ENCODE measurements at regions not wholly inside any gene's neighbourhood (a gene's known extent, or its start where the extent isn't known, plus 50 kb on each side); places are given as distances from the start of the nearest gene placed in this dataset.
A peak's percentile ranks its signal among the peaks of the same experiment; 100 is the strongest.
"Not testable (repeated sequence)": the region's sequence is repeated elsewhere in the genome, so short reads cannot be mapped to it uniquely, and the experiment has no call there.

DNA sequence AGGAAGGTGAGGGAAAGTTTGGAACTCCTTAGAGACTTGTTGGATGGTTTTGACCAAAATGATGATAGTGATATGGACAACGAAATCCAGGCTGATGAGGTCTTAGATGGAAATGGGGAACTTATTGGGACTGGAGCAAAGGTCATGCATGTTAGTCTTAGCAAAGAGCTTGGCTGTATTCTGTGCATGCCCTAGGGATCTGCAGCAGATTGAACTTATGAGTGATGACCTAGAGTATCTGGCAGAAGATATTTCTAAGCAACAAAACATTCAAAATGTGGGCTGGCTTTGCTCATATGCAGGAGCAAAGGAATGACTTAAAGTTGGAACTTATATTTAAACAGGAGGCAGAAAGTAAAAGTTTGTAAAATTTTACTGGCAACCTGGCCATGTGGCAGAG, 489.3 kb upstream of the DIPK2B start:
- DNase-seq (ENCODE audit: low read depth in 2 of 2) = no peak

- DNase-seq (ENCODE audit: low read depth in 2 of 2) = no peak
Observed at GRCh38 chrX:45683914-45684313, 483.2 kb upstream of the DIPK2B start.

DNA sequence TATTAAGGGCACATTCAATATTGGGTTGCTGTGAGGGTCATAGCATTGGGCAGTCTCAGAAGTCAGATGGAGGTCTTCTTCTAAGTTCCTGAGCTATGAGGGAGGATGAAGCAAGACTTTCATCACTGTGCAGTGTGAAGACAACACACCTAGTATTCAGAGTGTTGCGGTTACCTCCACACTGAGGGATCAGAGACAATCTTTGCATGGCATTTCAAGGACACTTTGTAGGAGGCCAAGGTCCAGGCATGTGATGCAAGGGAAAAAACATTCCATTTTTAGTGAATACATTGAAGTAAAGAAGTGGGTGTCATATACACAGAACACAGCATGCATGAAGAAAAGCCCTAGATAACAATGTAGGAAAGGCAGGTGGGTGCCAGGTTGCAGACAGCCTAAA, 481.2 kb upstream of the DIPK2B start:
- DNase-seq (ENCODE audit: low read depth in 2 of 2) = no peak

GRCh38 chrX:45669715-45670340, 469.2 kb upstream of the DIPK2B start:
- DNase-seq (ENCODE audit: low read depth in 2 of 2) = peak; percentile 16 to 21

- peak; percentile 88 to 89 for DNase-seq (ENCODE audit: low read depth in 2 of 2)
Observed at GRCh38 chrX:45668686-45669443, 468.2 kb upstream of the DIPK2B start.

DNA sequence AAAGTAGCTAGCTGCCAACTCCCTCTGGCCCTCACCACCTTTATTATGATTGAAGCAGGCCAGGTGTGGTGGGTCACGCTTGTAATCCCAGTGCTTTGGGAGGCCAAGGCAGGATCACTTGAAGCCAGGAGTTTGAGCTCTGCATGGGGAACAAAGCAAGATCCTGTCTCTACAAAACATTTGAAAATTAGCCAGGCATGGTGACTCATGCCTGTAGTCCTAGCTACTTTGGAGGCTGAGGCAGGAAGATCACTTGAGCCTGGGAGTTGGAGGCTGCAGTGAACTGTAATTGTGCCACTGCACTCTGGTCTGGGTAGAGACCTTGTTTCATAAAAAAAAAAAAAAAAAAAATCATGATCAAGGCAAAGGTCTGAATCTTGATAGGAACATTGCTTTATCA, 467.0 kb upstream of the DIPK2B start:
- no peak for DNase-seq (ENCODE audit: low read depth in 2 of 2)

GRCh38 chrX:45664727-45665290, 464.1 kb upstream of the DIPK2B start:
- no peak for DNase-seq (ENCODE audit: low read depth in 2 of 2)

GRCh38 chrX:45660477-45660876, 459.8 kb upstream of the DIPK2B start:
- DNase-seq (ENCODE audit: low read depth in 2 of 2) = no peak

GRCh38 chrX:45633419-45633818, 432.7 kb upstream of the DIPK2B start:
- no peak for DNase-seq (ENCODE audit: low read depth in 2 of 2)

- no peak for DNase-seq (ENCODE audit: low read depth in 2 of 2)
Observed at GRCh38 chrX:45632506-45632905, 431.8 kb upstream of the DIPK2B start.

DNA sequence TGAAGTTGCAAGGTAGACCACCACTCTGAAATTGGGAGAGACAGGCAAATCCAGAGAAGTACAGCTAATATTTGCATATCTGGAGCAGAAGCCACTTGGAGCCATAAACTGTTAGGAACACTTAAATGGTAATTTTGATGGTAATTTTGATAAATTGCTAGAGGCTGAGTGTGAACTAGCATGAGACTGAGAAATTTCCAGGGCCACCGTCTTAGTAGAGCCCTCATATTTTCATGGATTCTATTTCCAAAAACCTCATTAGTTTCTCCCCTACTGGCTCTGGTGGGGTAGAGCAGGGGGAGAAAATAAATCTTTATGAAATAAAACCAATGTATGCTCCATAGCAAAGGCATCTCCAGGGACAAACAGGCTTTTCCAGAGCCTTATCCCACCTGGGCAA, 429.4 kb upstream of the DIPK2B start:
- no peak for DNase-seq (ENCODE audit: low read depth in 2 of 2)

DNA sequence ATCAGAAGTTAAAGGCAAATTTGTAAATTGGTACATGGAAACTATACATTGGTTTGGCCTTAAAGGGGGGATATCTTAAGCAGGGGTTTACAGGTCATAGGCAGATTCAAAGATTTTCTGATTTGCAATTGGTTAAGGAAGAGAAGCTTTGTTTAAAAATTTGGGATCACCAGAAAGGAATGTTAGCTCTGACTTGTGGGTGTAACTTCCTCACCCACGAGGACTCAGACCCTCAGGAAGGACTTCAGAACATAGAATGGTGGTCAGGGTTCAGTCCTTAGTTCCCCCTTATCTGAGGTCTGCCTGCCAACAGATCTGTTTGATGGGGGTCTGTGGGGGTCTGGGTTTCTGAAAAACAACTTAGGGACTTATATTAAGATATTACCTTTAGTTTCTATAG, 427.4 kb upstream of the DIPK2B start:
- DNase-seq (ENCODE audit: low read depth in 2 of 2) = peak in 1 of 2 experiments; percentile 3

- DNase-seq (ENCODE audit: low read depth in 2 of 2) = peak; percentile 92
Observed at GRCh38 chrX:45623266-45623665, 422.6 kb upstream of the DIPK2B start.

- DNase-seq (ENCODE audit: low read depth in 2 of 2) = peak; percentile 82 to 85
Observed at GRCh38 chrX:45622538-45622937, 421.9 kb upstream of the DIPK2B start.

DNA sequence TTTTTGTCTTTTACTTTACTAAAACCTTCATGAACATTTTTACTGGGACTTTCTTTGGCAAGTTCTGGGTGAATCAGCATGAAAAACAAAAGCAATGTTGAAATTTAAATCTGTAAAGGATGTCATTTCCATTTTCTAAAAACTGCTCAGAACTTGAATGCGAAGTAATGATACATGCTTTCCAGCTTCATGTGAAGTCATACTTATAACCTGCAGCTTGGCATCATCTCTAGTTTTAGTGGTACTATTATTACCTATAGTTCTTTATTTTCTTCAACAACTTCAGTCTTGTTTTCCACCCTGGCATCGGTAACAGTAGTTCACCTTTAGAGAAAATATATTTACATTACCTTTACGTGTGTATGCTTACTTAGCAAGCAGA, 421.4 kb upstream of the DIPK2B start:
- no peak for DNase-seq (ENCODE audit: low read depth in 2 of 2)

DNA sequence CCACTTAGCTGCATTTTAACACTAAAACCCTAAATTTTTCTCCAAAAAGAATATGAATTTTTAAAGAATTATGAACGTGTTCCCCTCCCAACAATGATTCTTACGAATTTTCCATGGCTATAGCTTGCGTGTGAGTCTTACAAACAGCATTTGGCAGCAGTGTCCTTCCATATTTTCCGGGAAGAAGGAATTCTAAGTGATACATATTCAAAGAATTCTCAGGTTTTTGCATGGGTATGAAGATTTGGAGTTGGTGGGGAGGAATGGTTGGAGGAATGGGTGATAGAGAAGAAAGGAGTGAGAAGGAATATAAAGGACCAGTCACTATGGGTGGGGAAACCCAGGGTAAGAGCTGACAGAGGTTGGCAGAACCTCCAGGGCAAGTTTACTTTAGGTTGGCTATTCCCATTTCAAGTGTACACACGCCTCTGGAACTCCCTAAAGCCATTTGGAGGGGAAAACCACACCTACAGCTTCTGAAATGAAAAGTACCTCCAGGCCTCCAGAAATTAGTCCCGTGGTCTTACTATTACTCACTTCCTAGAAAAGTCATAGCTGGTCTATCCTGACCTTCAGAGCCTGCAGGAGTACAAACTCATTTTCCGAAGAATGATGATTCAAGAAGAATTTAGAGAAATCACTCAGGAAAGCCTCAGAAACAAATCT, 420.8 kb upstream of the DIPK2B start:
- DNase-seq (ENCODE audit: low read depth in 2 of 2) = peak; percentile 48 to 58

- peak; percentile 38 for DNase-seq (ENCODE audit: low read depth in 2 of 2)
Observed at GRCh38 chrX:45619290-45619689, 418.6 kb upstream of the DIPK2B start.

GRCh38 chrX:45615591-45615990, 414.9 kb upstream of the DIPK2B start:
- DNase-seq (ENCODE audit: low read depth in 2 of 2) = not testable (repeated sequence)

DNA sequence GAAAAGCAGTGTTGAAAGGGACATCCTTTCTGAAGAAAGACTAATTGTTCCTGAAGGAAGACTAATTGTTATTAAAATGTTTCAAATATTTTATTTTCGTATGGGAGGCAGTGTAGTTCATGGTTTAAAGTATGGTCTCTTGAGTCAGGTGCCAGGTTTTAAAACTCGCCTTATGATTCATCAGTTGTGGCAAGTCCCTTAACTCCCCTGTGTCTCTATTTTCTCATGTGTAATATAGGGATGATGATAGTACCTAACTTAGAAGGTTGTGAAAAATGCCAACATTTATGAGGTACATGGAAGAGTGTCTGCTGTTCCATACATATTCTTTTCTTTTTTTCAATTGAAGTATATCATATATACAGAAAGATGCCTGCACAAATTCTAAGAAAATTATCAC, 414.2 kb upstream of the DIPK2B start:
- no peak for DNase-seq (ENCODE audit: low read depth in 2 of 2)

DNA sequence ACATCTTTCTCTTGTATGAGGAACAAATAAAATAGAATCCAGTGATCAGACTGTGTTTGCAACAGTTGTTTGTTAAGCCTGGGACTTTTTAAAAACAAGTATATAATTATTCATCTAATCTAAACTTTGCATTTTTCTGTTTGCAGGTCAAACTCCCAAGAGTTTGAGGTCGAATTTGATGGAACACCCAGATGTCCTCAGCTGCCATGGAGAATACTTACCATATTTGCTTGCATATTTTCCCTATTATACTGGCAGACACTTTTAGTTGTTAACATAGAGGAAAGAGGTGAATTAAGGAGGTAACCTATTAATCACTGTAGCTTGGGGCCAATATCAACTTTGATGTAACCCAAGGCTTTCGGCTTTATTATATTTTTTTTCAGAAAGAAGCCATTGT, 401.5 kb upstream of the DIPK2B start:
- peak in 1 of 2 experiments; percentile 30 for DNase-seq (ENCODE audit: low read depth in 2 of 2)

- no peak for DNase-seq (ENCODE audit: low read depth in 2 of 2)
Observed at GRCh38 chrX:45601052-45601451, 400.4 kb upstream of the DIPK2B start.

DNA sequence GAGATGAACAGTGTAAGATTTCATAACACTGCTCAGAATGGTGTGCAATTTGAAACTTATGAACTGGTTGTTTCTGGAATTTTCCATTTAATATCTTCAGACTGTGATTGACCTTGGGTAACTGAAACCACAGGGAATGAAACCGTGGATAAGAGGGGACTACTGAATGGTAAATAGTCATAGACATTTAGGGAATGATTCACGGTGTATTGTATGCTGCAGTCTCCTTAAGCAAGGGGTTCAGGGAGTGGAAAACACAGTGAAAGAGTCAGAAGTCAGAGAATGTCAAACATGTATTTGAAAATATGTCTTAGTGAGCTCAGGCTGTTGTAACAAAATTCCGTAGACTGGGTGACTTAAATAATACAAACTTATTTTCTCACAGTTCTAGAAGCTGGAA, 398.2 kb upstream of the DIPK2B start:
- DNase-seq (ENCODE audit: low read depth in 2 of 2) = peak; percentile 25 to 26
